22Rv1 (cell line): ENCODE measurements at regions not wholly inside any gene's neighbourhood (a gene's known extent, or its start where the extent isn't known, plus 50 kb on each side); places are given as distances from the start of the nearest gene placed in this dataset.

Experiments used
- ZFX ChIP-seq: fragments of 450-650 bp; IDR thresholded peaks from 2 replicates; pipeline ENCODE4 v1.6.1; 2017; ENCODE audit warnings: antibody characterized with exemption, borderline replicate concordance
- TF ChIP-seq, protein P1 (sequence below): fragments of 450-650 bp; IDR thresholded peaks from 2 replicates; pipeline ENCODE4 v1.5.1; 2017; ENCODE audit warnings: mild to moderate bottlenecking

- TF ChIP-seq, protein P1, sequence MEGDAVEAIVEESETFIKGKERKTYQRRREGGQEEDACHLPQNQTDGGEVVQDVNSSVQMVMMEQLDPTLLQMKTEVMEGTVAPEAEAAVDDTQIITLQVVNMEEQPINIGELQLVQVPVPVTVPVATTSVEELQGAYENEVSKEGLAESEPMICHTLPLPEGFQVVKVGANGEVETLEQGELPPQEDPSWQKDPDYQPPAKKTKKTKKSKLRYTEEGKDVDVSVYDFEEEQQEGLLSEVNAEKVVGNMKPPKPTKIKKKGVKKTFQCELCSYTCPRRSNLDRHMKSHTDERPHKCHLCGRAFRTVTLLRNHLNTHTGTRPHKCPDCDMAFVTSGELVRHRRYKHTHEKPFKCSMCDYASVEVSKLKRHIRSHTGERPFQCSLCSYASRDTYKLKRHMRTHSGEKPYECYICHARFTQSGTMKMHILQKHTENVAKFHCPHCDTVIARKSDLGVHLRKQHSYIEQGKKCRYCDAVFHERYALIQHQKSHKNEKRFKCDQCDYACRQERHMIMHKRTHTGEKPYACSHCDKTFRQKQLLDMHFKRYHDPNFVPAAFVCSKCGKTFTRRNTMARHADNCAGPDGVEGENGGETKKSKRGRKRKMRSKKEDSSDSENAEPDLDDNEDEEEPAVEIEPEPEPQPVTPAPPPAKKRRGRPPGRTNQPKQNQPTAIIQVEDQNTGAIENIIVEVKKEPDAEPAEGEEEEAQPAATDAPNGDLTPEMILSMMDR = no peak
- TF ChIP-seq ZFX = no peak
These were observed 158.3 kb upstream of the HES1 start for GRCh38 chr3:193977622-193978021.
